ENCODE measurements at regions not wholly inside any gene's neighbourhood (a gene's known extent, or its start where the extent isn't known, plus 50 kb on each side); places are given as distances from the start of the nearest gene placed in this dataset.

- H3K4me3 Mint-ChIP-seq: no peak overlapping the region
- intact Hi-C loops (cut with micrococcal nuclease): no loop called here
- DNase-seq: no peak
- H3K27ac Mint-ChIP-seq: no peak overlapping the region
- H3K27me3 Mint-ChIP-seq: no peaks in the 10 kb centered on the region
- no peaks in the 10 kb centered on the region for H3K4me1 Mint-ChIP-seq
- H3K9me3 Mint-ChIP-seq: no peaks in the 10 kb centered on the region
- H3K36me3 Mint-ChIP-seq (ENCODE audit: low read depth): no peaks in the 10 kb centered on the region
Observed at GRCh38 chr1:104787866-104788510, 1038.3 kb downstream of the AMY1C start.

- Mint-ChIP-seq H3K9me3 (no peaks in the 10 kb centered on the region), H3K36me3 (ENCODE audit: low read depth) (no peaks in the 10 kb centered on the region), H3K27ac (no peak overlapping the region), H3K27me3 (no peaks in the 10 kb centered on the region), H3K4me1 (no peaks in the 10 kb centered on the region), H3K4me3 (no peak overlapping the region)
- DNase-seq: no peak
- intact Hi-C loops (cut with micrococcal nuclease): no loop called here
Observed at GRCh38 chr1:104791030-104791429, 1041.3 kb downstream of the AMY1C start.

GRCh38 chr1:104794035-104794434, 1044.3 kb downstream of the AMY1C start:
- Mint-ChIP-seq H3K27ac (no peak overlapping the region), H3K4me3 (no peak overlapping the region), H3K36me3 (ENCODE audit: low read depth) (no peaks in the 10 kb centered on the region), H3K27me3 (no peaks in the 10 kb centered on the region), H3K9me3 (no peaks in the 10 kb centered on the region), H3K4me1 (no peaks in the 10 kb centered on the region)
- DNase-seq: no peak
- intact Hi-C loops (cut with micrococcal nuclease): no loop called here

- Mint-ChIP-seq H3K4me3 (no peak overlapping the region), H3K27ac (no peak overlapping the region), H3K36me3 (ENCODE audit: low read depth) (no peaks in the 10 kb centered on the region), H3K27me3 (no peaks in the 10 kb centered on the region), H3K4me1 (no peaks in the 10 kb centered on the region), H3K9me3 (no peaks in the 10 kb centered on the region)
- intact Hi-C loops (cut with micrococcal nuclease): no loop called here
- DNase-seq: no peak
Observed at GRCh38 chr1:104795931-104796330, 1046.2 kb downstream of the AMY1C start.

GRCh38 chr1:104797982-104798381, 1048.3 kb downstream of the AMY1C start:
- no peak overlapping the region for H3K27ac Mint-ChIP-seq
- intact Hi-C loops (cut with micrococcal nuclease): no loop called here
- no peaks in the 10 kb centered on the region for H3K4me1 Mint-ChIP-seq
- no peaks in the 10 kb centered on the region for H3K9me3 Mint-ChIP-seq
- H3K27me3 Mint-ChIP-seq: no peaks in the 10 kb centered on the region
- H3K36me3 Mint-ChIP-seq (ENCODE audit: low read depth): no peaks in the 10 kb centered on the region
- no peak for DNase-seq
- no peak overlapping the region for H3K4me3 Mint-ChIP-seq

- Mint-ChIP-seq H3K4me1 (no peaks in the 10 kb centered on the region), H3K4me3 (no peak overlapping the region), H3K27me3 (no peaks in the 10 kb centered on the region), H3K9me3 (no peaks in the 10 kb centered on the region), H3K36me3 (ENCODE audit: low read depth) (no peaks in the 10 kb centered on the region), H3K27ac (no peak overlapping the region)
- no peak for DNase-seq
- intact Hi-C loops (cut with micrococcal nuclease): no loop called here
Observed at GRCh38 chr1:104801344-104801743, 1051.6 kb downstream of the AMY1C start.

- no peak overlapping the region for H3K27ac Mint-ChIP-seq
- DNase-seq: no peak
- H3K9me3 Mint-ChIP-seq: no peaks in the 10 kb centered on the region
- intact Hi-C loops (cut with micrococcal nuclease): no loop called here
- H3K4me1 Mint-ChIP-seq: no peaks in the 10 kb centered on the region
- H3K4me3 Mint-ChIP-seq: no peak overlapping the region
- no peaks in the 10 kb centered on the region for H3K27me3 Mint-ChIP-seq
- no peaks in the 10 kb centered on the region for H3K36me3 Mint-ChIP-seq (ENCODE audit: low read depth)
Observed at GRCh38 chr1:104804147-104804546, 1054.4 kb downstream of the AMY1C start.

- Mint-ChIP-seq H3K4me1 (no peaks in the 10 kb centered on the region), H3K27ac (no peak overlapping the region), H3K36me3 (ENCODE audit: low read depth) (no peaks in the 10 kb centered on the region)
Observed at GRCh38 chr1:104807590-104807989, 1057.9 kb downstream of the AMY1C start.

GRCh38 chr1:104825401-104825800, 1075.7 kb downstream of the AMY1C start:
- no peak overlapping the region for H3K27ac Mint-ChIP-seq
- H3K4me3 Mint-ChIP-seq: no peak overlapping the region

More at GRCh38 chr1:104807590-104807989, 1057.9 kb downstream of the AMY1C start:
- Mint-ChIP-seq H3K27me3 (no peaks in the 10 kb centered on the region), H3K4me3 (no peak overlapping the region), H3K9me3 (peaks cover 8% of the 10 kb centered on the region)
- intact Hi-C loops (cut with micrococcal nuclease): no loop called here
- no peak for DNase-seq

GRCh38 chr1:104830534-104830933, 1080.8 kb downstream of the AMY1C start:
- Mint-ChIP-seq H3K4me3 (no peak overlapping the region), H3K9me3 (peaks cover 21% of the 10 kb centered on the region), H3K4me1 (no peaks in the 10 kb centered on the region), H3K27me3 (no peaks in the 10 kb centered on the region), H3K27ac (no peak overlapping the region), H3K36me3 (ENCODE audit: low read depth) (no peaks in the 10 kb centered on the region)
- no peak for DNase-seq
- intact Hi-C loops (cut with micrococcal nuclease): no loop called here

More at GRCh38 chr1:104825401-104825800, 1075.7 kb downstream of the AMY1C start:
- DNase-seq: no peak
- intact Hi-C loops (cut with micrococcal nuclease): no loop called here
- Mint-ChIP-seq H3K27me3 (no peaks in the 10 kb centered on the region), H3K36me3 (ENCODE audit: low read depth) (no peaks in the 10 kb centered on the region), H3K9me3 (peaks cover 6% of the 10 kb centered on the region), H3K4me1 (no peaks in the 10 kb centered on the region)

- Mint-ChIP-seq H3K4me1 (no peaks in the 10 kb centered on the region), H3K4me3 (no peak overlapping the region), H3K36me3 (ENCODE audit: low read depth) (no peaks in the 10 kb centered on the region), H3K9me3 (peaks cover 2% of the 10 kb centered on the region), H3K27me3 (no peaks in the 10 kb centered on the region), H3K27ac (no peak overlapping the region)
- intact Hi-C loops (cut with micrococcal nuclease): no loop called here
- no peak for DNase-seq
Observed at GRCh38 chr1:104852151-104852550, 1102.5 kb downstream of the AMY1C start.

GRCh38 chr1:104853276-104853675, 1103.6 kb downstream of the AMY1C start:
- Mint-ChIP-seq H3K27ac (no peak overlapping the region), H3K9me3 (peaks cover 6% of the 10 kb centered on the region)

GRCh38 chr1:104854529-104854928, 1104.8 kb downstream of the AMY1C start:
- no peak overlapping the region for H3K4me3 Mint-ChIP-seq
- H3K36me3 Mint-ChIP-seq (ENCODE audit: low read depth): no peaks in the 10 kb centered on the region
- no peak overlapping the region for H3K27ac Mint-ChIP-seq
- intact Hi-C loops (cut with micrococcal nuclease): no loop called here
- H3K27me3 Mint-ChIP-seq: no peaks in the 10 kb centered on the region
- no peaks in the 10 kb centered on the region for H3K4me1 Mint-ChIP-seq
- peaks cover 6% of the 10 kb centered on the region for H3K9me3 Mint-ChIP-seq
- DNase-seq: no peak

More at GRCh38 chr1:104853276-104853675, 1103.6 kb downstream of the AMY1C start:
- intact Hi-C loops (cut with micrococcal nuclease): no loop called here
- no peak for DNase-seq
- Mint-ChIP-seq H3K4me1 (no peaks in the 10 kb centered on the region), H3K36me3 (ENCODE audit: low read depth) (no peaks in the 10 kb centered on the region), H3K27me3 (no peaks in the 10 kb centered on the region), H3K4me3 (no peak overlapping the region)

- Mint-ChIP-seq H3K4me1 (no peaks in the 10 kb centered on the region), H3K36me3 (ENCODE audit: low read depth) (no peaks in the 10 kb centered on the region), H3K9me3 (peaks cover 6% of the 10 kb centered on the region), H3K27ac (no peak overlapping the region), H3K4me3 (no peak overlapping the region), H3K27me3 (no peaks in the 10 kb centered on the region)
- no peak for DNase-seq
- intact Hi-C loops (cut with micrococcal nuclease): no loop called here
Observed at GRCh38 chr1:104855550-104855949, 1105.9 kb downstream of the AMY1C start.

GRCh38 chr1:104856091-104856490, 1106.4 kb downstream of the AMY1C start:
- Mint-ChIP-seq H3K4me3 (no peak overlapping the region), H3K36me3 (ENCODE audit: low read depth) (no peaks in the 10 kb centered on the region), H3K9me3 (peaks cover 6% of the 10 kb centered on the region), H3K27me3 (no peaks in the 10 kb centered on the region), H3K4me1 (no peaks in the 10 kb centered on the region), H3K27ac (no peak overlapping the region)
- intact Hi-C loops (cut with micrococcal nuclease): no loop called here
- DNase-seq: no peak

Data from activated CD4-positive, alpha-beta T cell treated with anti-CD3 and anti-CD28 coated beads, Interleukin-2, amount 10 ng/mL, durations not matched to agents 24 days and 14 days (primary cell).